ENCODE measurements at regions not wholly inside any gene's neighbourhood (a gene's known extent, or its start where the extent isn't known, plus 50 kb on each side); places are given as distances from the start of the nearest gene placed in this dataset.
"Not testable (repeated sequence)": the region's sequence is repeated elsewhere in the genome, so short reads cannot be mapped to it uniquely, and the experiment has no call there.

DNA sequence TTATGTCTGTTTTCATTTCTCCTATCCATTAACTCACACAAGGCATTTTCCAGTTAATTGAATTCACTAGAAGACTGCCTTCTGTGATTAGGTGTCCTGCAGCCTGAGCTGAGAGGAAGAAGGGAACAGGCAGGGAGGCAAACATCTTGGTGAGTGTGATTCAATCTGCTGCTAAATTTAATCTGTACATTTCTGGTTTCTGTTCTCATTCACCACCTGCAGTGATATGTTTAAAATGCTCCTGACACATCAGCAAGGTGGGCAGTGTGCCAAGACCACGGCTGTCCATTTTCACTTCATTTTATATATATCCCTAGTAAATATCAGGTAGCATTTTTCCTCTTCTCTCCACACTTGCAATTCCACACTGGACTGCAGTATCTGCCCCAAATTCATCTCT, 416.5 kb downstream of the TMEM135 start:
- TF ChIP-seq CTCF (IDR thresholded peaks at IDR 0.05) (no peak), POLR2A (IDR thresholded peaks at IDR 0.05) (no peak), POLR2AphosphoS5 (IDR thresholded peaks at IDR 0.05; ENCODE audit: insufficient read depth in 1 of 2, low read depth in 1 of 2) (no peak)
- DNase-seq (ENCODE audit: extremely low spot score in 2 of 2), result no peak

GRCh38 chr11:87453531-87454089, 415.9 kb downstream of the TMEM135 start:
- Histone ChIP-seq H3K27ac (no peak overlapping the region), H3K9me3 (no peaks in the 10 kb centered on the region), H3K4me1 (no peaks in the 10 kb centered on the region), H3K36me3 (no peaks in the 10 kb centered on the region), H3K4me3 (no peak overlapping the region), H3K27me3 (no peaks in the 10 kb centered on the region)
- TF ChIP-seq CTCF (IDR thresholded peaks at IDR 0.05) (no peak), POLR2AphosphoS5 (IDR thresholded peaks at IDR 0.05; ENCODE audit: insufficient read depth in 1 of 2, low read depth in 1 of 2) (no peak), POLR2A (IDR thresholded peaks at IDR 0.05) (no peak)
- DNase-seq (ENCODE audit: extremely low spot score in 2 of 2), result no peak
- intact Hi-C loops (cut with DNase I), result no loop called here

More for the DNA sequence above, 416.5 kb downstream of the TMEM135 start:
- intact Hi-C loops (cut with DNase I), result no loop called here
- Histone ChIP-seq H3K27me3 (no peaks in the 10 kb centered on the region), H3K4me1 (no peaks in the 10 kb centered on the region), H3K36me3 (no peaks in the 10 kb centered on the region), H3K27ac (no peak overlapping the region), H3K4me3 (no peak overlapping the region), H3K9me3 (no peaks in the 10 kb centered on the region)

- intact Hi-C loops (cut with DNase I); H3K36me3 ChIP-seq; H3K27me3 ChIP-seq; H3K4me3 ChIP-seq; H3K27ac ChIP-seq; H3K4me1 ChIP-seq; DNase-seq (ENCODE audit: extremely low spot score in 2 of 2); H3K9me3 ChIP-seq: not testable (repeated sequence)
Observed at GRCh38 chr11:87452025-87452424, 414.3 kb downstream of the TMEM135 start.

DNA sequence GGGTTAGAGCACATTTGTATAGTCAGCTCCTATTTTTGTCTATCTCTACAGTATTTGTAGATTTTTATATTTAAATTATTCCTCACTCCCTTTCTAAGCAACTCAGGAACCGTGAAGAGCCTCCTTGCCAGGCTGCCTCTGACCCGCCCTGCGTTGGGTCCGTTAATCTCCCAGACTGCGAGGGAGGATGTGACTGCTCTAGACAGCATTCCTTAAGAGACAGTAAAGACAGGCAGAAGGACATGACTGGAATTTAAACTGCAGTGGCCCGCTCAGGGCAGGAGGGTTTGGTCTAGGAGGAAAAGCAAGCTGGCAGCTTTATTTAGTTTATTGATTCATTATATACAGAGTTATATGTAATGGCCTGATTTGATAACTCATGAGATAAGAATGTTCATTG, 413.7 kb downstream of the TMEM135 start:
- Histone ChIP-seq H3K9me3 (no peaks in the 10 kb centered on the region), H3K27ac (no peak overlapping the region), H3K4me1 (no peaks in the 10 kb centered on the region), H3K36me3 (no peaks in the 10 kb centered on the region), H3K27me3 (no peaks in the 10 kb centered on the region), H3K4me3 (no peak overlapping the region)
- intact Hi-C loops (cut with DNase I), result no loop called here
- TF ChIP-seq CTCF (IDR thresholded peaks at IDR 0.05) (no peak), POLR2A (IDR thresholded peaks at IDR 0.05) (no peak), POLR2AphosphoS5 (IDR thresholded peaks at IDR 0.05; ENCODE audit: insufficient read depth in 1 of 2, low read depth in 1 of 2) (no peak)
- DNase-seq (ENCODE audit: extremely low spot score in 2 of 2), result no peak

DNA sequence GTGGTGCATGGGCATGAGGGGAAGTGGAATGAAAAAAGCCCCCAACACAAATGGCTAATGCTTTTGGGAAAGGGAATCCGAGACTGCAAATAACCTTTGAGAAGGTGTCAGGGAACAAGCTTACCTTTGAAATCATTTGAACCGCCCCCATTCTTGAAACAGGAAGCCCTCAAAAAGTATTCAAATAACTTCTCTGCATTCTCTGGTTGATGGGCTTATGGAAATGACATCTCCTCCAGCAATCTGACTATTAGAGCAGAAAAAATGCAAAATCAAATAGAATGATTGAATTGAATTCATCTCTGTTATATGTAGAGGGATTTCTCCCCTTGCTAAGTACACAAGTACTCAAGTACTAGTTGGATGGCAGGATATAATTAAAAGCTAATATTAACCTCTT, 409.9 kb downstream of the TMEM135 start:
- intact Hi-C loops (cut with DNase I), result no loop called here
- Histone ChIP-seq H3K27me3 (no peaks in the 10 kb centered on the region), H3K27ac (no peak overlapping the region), H3K9me3 (no peaks in the 10 kb centered on the region), H3K36me3 (no peaks in the 10 kb centered on the region), H3K4me1 (no peaks in the 10 kb centered on the region), H3K4me3 (no peak overlapping the region)
- no peak for DNase-seq (ENCODE audit: extremely low spot score in 2 of 2)
- TF ChIP-seq POLR2A (IDR thresholded peaks at IDR 0.05) (no peak), CTCF (IDR thresholded peaks at IDR 0.05) (no peak)

DNA sequence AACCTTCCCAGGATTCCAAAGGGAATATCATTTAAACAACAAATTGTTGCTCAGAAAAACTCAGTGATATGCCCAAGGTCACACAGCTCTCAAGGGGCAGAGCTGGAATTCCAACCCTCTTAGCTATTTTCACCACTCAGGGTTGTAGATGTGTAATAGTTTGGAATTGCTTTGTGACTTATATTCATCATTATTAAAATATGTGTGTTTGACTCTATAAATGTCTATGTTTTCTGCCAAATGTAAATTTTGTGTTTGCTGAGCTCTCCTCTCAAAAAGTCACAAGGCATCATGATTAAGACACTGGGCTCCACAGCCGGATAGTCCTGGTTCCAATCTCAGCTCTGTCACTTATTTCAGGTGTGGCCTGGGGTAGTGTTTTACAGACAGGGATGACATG, 407.3 kb downstream of the TMEM135 start:
- TF ChIP-seq POLR2A (IDR thresholded peaks at IDR 0.05) (no peak), POLR2AphosphoS5 (IDR thresholded peaks at IDR 0.05; ENCODE audit: insufficient read depth in 1 of 2, low read depth in 1 of 2) (no peak), CTCF (IDR thresholded peaks at IDR 0.05) (no peak)
- H3K9me3 ChIP-seq, result no peaks in the 10 kb centered on the region

More for the DNA sequence above, 407.3 kb downstream of the TMEM135 start:
- no peaks in the 10 kb centered on the region for H3K27me3 ChIP-seq
- peaks cover 4% of the 10 kb centered on the region for H3K4me1 ChIP-seq
- H3K36me3 ChIP-seq, result no peaks in the 10 kb centered on the region
- no peak overlapping the region for H3K27ac ChIP-seq
- intact Hi-C loops (cut with DNase I), result no loop called here
- no peak overlapping the region for H3K4me3 ChIP-seq
- DNase-seq (ENCODE audit: extremely low spot score in 2 of 2), result no peak

Data from vagina (tissue), 2 donors.